ENCODE measurements at regions not wholly inside any gene's neighbourhood (a gene's known extent, or its start where the extent isn't known, plus 50 kb on each side); places are given as distances from the start of the nearest gene placed in this dataset.

DNA sequence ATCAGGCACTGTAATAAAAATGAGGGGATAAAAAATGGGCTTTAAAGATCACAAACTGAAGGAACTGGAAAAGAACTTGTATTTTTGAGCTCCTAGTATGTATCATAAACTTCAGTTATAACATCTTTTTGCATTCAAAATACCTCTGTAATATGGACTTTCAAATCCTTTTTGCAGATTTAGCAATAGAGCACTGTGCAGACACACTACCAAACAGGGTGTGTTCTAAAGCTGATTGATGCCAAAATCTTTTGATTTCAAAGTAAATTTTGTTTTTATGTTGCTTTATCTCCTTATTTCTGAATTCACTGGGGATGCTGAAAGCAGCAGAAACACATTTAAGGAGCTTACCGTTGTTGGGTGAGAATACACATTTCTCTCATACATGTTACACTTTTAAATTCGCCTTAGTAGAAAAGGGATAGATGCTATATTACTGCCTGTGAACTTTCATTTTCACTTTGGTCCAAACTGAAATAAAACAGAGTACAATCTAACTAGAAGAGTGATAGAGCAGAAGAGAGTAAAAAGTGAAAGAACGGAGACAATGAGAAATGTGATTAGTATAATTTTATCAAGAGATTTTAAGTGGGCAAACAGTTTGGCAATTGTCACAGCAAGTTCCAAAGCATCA is 1126.6 kb downstream of the BRINP3 start:
- in situ Hi-C loops (cut with MboI; ENCODE audit: low sequenced_read_pairs, unreplicated experiment), result no loop called here
- TF ChIP-seq, protein P1, sequence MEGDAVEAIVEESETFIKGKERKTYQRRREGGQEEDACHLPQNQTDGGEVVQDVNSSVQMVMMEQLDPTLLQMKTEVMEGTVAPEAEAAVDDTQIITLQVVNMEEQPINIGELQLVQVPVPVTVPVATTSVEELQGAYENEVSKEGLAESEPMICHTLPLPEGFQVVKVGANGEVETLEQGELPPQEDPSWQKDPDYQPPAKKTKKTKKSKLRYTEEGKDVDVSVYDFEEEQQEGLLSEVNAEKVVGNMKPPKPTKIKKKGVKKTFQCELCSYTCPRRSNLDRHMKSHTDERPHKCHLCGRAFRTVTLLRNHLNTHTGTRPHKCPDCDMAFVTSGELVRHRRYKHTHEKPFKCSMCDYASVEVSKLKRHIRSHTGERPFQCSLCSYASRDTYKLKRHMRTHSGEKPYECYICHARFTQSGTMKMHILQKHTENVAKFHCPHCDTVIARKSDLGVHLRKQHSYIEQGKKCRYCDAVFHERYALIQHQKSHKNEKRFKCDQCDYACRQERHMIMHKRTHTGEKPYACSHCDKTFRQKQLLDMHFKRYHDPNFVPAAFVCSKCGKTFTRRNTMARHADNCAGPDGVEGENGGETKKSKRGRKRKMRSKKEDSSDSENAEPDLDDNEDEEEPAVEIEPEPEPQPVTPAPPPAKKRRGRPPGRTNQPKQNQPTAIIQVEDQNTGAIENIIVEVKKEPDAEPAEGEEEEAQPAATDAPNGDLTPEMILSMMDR (IDR thresholded peaks at IDR 0.05; ENCODE audit: borderline replicate concordance, control extremely low read depth, extremely low read depth, insufficient read depth, missing control alignments), result no peak

GRCh38 chr1:189351960-189352359 is 1125.7 kb downstream of the BRINP3 start:
- in situ Hi-C loops (cut with MboI; ENCODE audit: low sequenced_read_pairs, unreplicated experiment), result no loop called here

More for the DNA sequence above, 1126.6 kb downstream of the BRINP3 start:
- DNase-seq (ENCODE audit: low spot score), result no peak

GRCh38 chr1:189356206-189356605 is 1121.5 kb downstream of the BRINP3 start:
- no peak for DNase-seq (ENCODE audit: low spot score)
- in situ Hi-C loops (cut with MboI; ENCODE audit: low sequenced_read_pairs, unreplicated experiment), result no loop called here

More at GRCh38 chr1:189351960-189352359, 1125.7 kb downstream of the BRINP3 start:
- TF ChIP-seq, protein P1 (IDR thresholded peaks at IDR 0.05; ENCODE audit: borderline replicate concordance, control extremely low read depth, extremely low read depth, insufficient read depth, missing control alignments), result no peak
- DNase-seq (ENCODE audit: low spot score), result no peak

DNA sequence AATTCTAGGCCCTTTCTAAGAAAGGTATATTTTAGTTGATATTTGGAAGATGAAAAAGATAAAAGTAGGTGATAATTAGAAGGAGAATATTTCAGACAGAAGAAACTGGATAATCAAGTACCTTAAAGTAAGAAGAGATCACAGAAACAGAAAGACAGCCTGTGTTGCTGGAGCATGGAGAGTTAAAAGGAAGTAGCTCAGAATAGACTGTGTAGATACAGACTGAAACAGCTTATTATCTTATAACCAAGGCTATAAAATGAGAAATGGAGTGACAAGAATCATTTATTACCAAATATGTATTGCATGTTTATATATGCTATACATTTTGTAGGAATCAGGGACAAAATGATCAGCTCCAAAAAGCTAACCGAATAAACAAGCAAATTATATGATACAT is 1120.3 kb downstream of the BRINP3 start:
- in situ Hi-C loops (cut with MboI; ENCODE audit: low sequenced_read_pairs, unreplicated experiment), result no loop called here
- no peak for DNase-seq (ENCODE audit: low spot score)
- TF ChIP-seq, protein P1 (IDR thresholded peaks at IDR 0.05; ENCODE audit: borderline replicate concordance, control extremely low read depth, extremely low read depth, insufficient read depth, missing control alignments), result no peak

More at GRCh38 chr1:189356206-189356605, 1121.5 kb downstream of the BRINP3 start:
- TF ChIP-seq, protein P1 (IDR thresholded peaks at IDR 0.05; ENCODE audit: borderline replicate concordance, control extremely low read depth, extremely low read depth, insufficient read depth, missing control alignments), result no peak

DNA sequence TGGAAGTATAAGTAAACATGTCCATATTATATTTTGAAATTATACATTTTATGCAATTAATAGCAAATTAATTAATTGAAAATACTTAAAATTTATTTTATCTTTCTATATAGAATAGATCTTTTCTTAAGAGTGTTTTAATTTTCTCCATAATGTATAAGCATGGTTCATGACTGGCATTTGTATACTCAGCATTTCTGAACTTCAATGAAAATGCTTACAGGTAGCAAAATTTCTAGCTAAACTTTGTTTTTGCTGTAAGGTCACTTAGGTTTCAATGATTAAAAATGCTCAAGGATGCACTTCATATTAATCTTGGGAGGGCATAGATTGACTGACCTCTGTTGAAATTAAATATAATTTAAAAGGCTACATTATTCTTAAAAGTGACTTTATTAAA is 1108.1 kb downstream of the BRINP3 start:
- no peak for DNase-seq (ENCODE audit: low spot score)
- TF ChIP-seq, protein P1 (IDR thresholded peaks at IDR 0.05; ENCODE audit: borderline replicate concordance, control extremely low read depth, extremely low read depth, insufficient read depth, missing control alignments), result no peak
- in situ Hi-C loops (cut with MboI; ENCODE audit: low sequenced_read_pairs, unreplicated experiment), result no loop called here

DNA sequence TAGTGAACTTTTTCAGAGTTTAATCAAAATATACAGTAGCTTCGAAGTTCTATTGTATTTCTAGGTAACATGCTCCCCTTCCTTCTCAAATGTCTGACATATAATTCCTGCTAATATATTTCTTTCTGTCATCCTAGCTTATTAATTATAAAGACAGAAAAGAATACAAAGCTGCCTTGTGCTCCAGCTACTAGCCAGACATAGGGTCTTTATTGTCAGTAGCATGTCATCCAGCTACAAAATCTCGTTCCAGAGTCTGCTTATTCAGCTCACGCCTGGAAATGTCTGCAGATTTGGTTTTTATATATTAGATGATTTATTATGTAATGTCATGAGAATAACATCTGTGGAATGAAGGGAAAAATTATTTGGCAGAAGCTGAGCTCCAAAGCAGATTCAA is 1102.8 kb downstream of the BRINP3 start:
- in situ Hi-C loops (cut with MboI; ENCODE audit: low sequenced_read_pairs, unreplicated experiment), result no loop called here
- TF ChIP-seq, protein P1 (IDR thresholded peaks at IDR 0.05; ENCODE audit: borderline replicate concordance, control extremely low read depth, extremely low read depth, insufficient read depth, missing control alignments), result no peak

More for the DNA sequence above, 1102.8 kb downstream of the BRINP3 start:
- DNase-seq (ENCODE audit: low spot score), result no peak

All from GM13976 (cell line).